Endothelial cell (in vitro differentiated cells): ENCODE measurements at regions not wholly inside any gene's neighbourhood (a gene's known extent, or its start where the extent isn't known, plus 50 kb on each side); places are given as distances from the start of the nearest gene placed in this dataset.

Source experiments
- DNase-seq: peaks from one replicate; pipeline ENCODE4 v3.0.0; 2021; ENCODE audit warnings: low spot score
- H3K27ac Mint-ChIP-seq: one replicate; pipeline ENCODE4 v1.8.0; 2021; ENCODE audit warnings: mixed read lengths, inconsistent platforms; ENCODE audit not compliant: unreplicated experiment
- H3K27me3 Mint-ChIP-seq: one replicate; pipeline ENCODE4 v1.8.0; 2021; ENCODE audit warnings: mild to moderate bottlenecking, moderate library complexity, mixed read lengths, inconsistent platforms; ENCODE audit not compliant: unreplicated experiment
- H3K36me3 Mint-ChIP-seq: one replicate; pipeline ENCODE4 v1.8.0; 2021; ENCODE audit warnings: mild to moderate bottlenecking, low read depth, mixed read lengths, inconsistent platforms; ENCODE audit not compliant: unreplicated experiment
- H3K4me1 Mint-ChIP-seq: one replicate; pipeline ENCODE4 v1.8.0; 2021; ENCODE audit warnings: mild to moderate bottlenecking, mixed read lengths, inconsistent platforms; ENCODE audit not compliant: unreplicated experiment
- H3K4me3 Mint-ChIP-seq: one replicate; pipeline ENCODE4 v1.8.0; 2021; ENCODE audit warnings: mild to moderate bottlenecking, mixed read lengths, inconsistent platforms; ENCODE audit not compliant: unreplicated experiment
- H3K9me3 Mint-ChIP-seq: one replicate; pipeline ENCODE4 v1.8.0; 2021; ENCODE audit warnings: mixed read lengths, inconsistent platforms; ENCODE audit not compliant: unreplicated experiment
- CTCF ChIP-seq: fragments of 200-600 bp; sonication (generic); IDR thresholded peaks from one replicate; pipeline ENCODE4 v1.5.0; 2021; ENCODE audit warnings: antibody characterized with exemption; ENCODE audit not compliant: unreplicated experiment

- Mint-ChIP-seq H3K9me3 (no peaks in the 10 kb centered on the region), H3K36me3 (no peaks in the 10 kb centered on the region), H3K27ac (no peak overlapping the region), H3K4me3 (no peak overlapping the region), H3K27me3 (no peaks in the 10 kb centered on the region), H3K4me1 (peaks cover 3% of the 10 kb centered on the region)
- TF ChIP-seq CTCF = no peak
- DNase-seq = no peak
These were observed 176.7 kb upstream of the FAT1 start for GRCh38 chr4:186900232-186900900.

GRCh38 chr4:186900984-186901383 lies 177.3 kb upstream of the FAT1 start:
- H3K4me1 Mint-ChIP-seq = peaks cover 3% of the 10 kb centered on the region
- no peak overlapping the region for H3K4me3 Mint-ChIP-seq
- no peak overlapping the region for H3K27ac Mint-ChIP-seq
- H3K27me3 Mint-ChIP-seq = no peaks in the 10 kb centered on the region
- no peaks in the 10 kb centered on the region for H3K9me3 Mint-ChIP-seq
- DNase-seq = no peak
- H3K36me3 Mint-ChIP-seq = no peaks in the 10 kb centered on the region
- TF ChIP-seq CTCF = no peak

- Mint-ChIP-seq H3K4me1 (peaks cover 1% of the 10 kb centered on the region), H3K36me3 (no peaks in the 10 kb centered on the region), H3K27ac (no peak overlapping the region), H3K27me3 (no peaks in the 10 kb centered on the region), H3K9me3 (no peaks in the 10 kb centered on the region), H3K4me3 (no peak overlapping the region)
- TF ChIP-seq CTCF = no peak
- DNase-seq = no peak
These were observed 178.2 kb upstream of the FAT1 start for GRCh38 chr4:186901850-186902249.

GRCh38 chr4:186902361-186902760 lies 178.7 kb upstream of the FAT1 start:
- no peaks in the 10 kb centered on the region for H3K4me1 Mint-ChIP-seq
- TF ChIP-seq CTCF = no peak
- no peak overlapping the region for H3K4me3 Mint-ChIP-seq
- no peaks in the 10 kb centered on the region for H3K36me3 Mint-ChIP-seq
- no peaks in the 10 kb centered on the region for H3K9me3 Mint-ChIP-seq
- H3K27ac Mint-ChIP-seq = no peak overlapping the region
- no peaks in the 10 kb centered on the region for H3K27me3 Mint-ChIP-seq
- no peak for DNase-seq

- no peaks in the 10 kb centered on the region for H3K4me1 Mint-ChIP-seq
- no peaks in the 10 kb centered on the region for H3K36me3 Mint-ChIP-seq
- DNase-seq = no peak
- no peaks in the 10 kb centered on the region for H3K27me3 Mint-ChIP-seq
- H3K9me3 Mint-ChIP-seq = no peaks in the 10 kb centered on the region
- H3K4me3 Mint-ChIP-seq = no peak overlapping the region
- H3K27ac Mint-ChIP-seq = no peak overlapping the region
- no peak for TF ChIP-seq CTCF
These were observed 180.4 kb upstream of the FAT1 start for GRCh38 chr4:186904101-186904500.
